HFF-Myc (cell line): ENCODE measurements at regions not wholly inside any gene's neighbourhood (a gene's known extent, or its start where the extent isn't known, plus 50 kb on each side); places are given as distances from the start of the nearest gene placed in this dataset.

ENCODE experiments used
- DNase-seq: peaks from one replicate; pipeline ENCODE4 v3.0.0-alpha.2; 2011; ENCODE audit warnings: low read depth; ENCODE audit errors: extremely low read depth
- H3K4me3 ChIP-seq: replicated peaks from 2 replicates; pipeline ENCODE4 v1.5.1; 2011; ENCODE audit warnings: low read depth, mild to moderate bottlenecking, control low read depth, low read length
- CTCF ChIP-seq: IDR thresholded peaks from 2 replicates; pipeline ENCODE4 v1.5.1; 2012; ENCODE audit warnings: mild to moderate bottlenecking, low read depth, low read length, control low read depth; ENCODE audit errors: missing control alignments

GRCh38 chr5:74082512-74083055, 456.6 kb downstream of the ARHGEF28 start:
- H3K4me3 ChIP-seq, result no peak overlapping the region
- no peak for DNase-seq
- no peak for TF ChIP-seq CTCF

GRCh38 chr5:74081126-74081525, 455.1 kb downstream of the ARHGEF28 start:
- no peak for DNase-seq
- no peak for TF ChIP-seq CTCF
- no peak overlapping the region for H3K4me3 ChIP-seq

GRCh38 chr5:74079971-74080556, 454.1 kb downstream of the ARHGEF28 start:
- TF ChIP-seq CTCF, result no peak
- DNase-seq, result no peak
- H3K4me3 ChIP-seq, result no peak overlapping the region

GRCh38 chr5:74075501-74076484, 449.8 kb downstream of the ARHGEF28 start:
- no peak overlapping the region for H3K4me3 ChIP-seq
- TF ChIP-seq CTCF, result no peak
- no peak for DNase-seq

GRCh38 chr5:74074111-74074510, 448.1 kb downstream of the ARHGEF28 start:
- no peak for TF ChIP-seq CTCF
- no peak for DNase-seq
- no peak overlapping the region for H3K4me3 ChIP-seq

GRCh38 chr5:74073257-74073656, 447.3 kb downstream of the ARHGEF28 start:
- no peak overlapping the region for H3K4me3 ChIP-seq
- DNase-seq, result no peak
- no peak for TF ChIP-seq CTCF
